ENCODE measurements at regions not wholly inside any gene's neighbourhood (a gene's known extent, or its start where the extent isn't known, plus 50 kb on each side); places are given as distances from the start of the nearest gene placed in this dataset.
"Not testable (repeated sequence)": the region's sequence is repeated elsewhere in the genome, so short reads cannot be mapped to it uniquely, and the experiment has no call there.

DNA sequence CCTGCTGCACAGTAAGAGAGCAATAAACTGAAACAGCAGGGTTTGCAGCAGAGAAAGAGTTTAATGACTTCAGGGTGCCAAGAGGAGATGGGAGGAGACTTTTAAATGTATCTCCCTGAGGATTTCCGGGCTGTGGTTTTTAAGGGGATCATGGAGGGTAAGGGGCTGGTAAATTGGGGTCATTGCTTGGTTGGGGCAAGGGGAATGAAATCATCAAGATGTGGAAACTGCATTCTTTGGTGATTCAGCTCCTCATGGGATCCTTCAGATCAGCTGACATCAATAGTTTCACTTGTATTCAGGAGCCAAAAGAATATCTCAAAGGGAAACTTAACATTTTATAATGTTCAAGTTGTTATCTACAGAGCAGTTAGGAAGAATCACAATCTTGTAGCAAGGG, 174.3 kb upstream of the ANXA10 start:
- DNase-seq (ENCODE audit: low read depth in 2 of 2), result no peak

DNA sequence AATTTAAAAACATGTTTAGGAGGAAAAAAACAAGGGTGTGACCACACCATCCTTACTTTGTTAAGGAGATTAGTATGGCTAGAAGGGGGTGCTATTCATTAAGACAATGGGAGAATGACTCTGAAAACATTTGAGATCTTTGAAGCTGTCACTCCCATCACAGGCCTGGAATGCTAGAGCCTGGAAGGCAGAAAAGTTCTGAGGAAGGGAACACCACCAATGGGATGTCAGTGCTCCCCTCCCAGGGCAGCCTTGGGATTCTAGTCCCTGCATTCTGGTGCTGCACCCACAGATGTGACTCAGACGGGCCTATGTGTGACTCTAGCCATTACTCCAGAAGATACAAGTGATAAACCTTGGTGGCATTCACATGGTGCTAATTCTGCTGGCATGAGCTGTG, 162.2 kb upstream of the ANXA10 start:
- no peak for DNase-seq (ENCODE audit: low read depth in 2 of 2)

DNA sequence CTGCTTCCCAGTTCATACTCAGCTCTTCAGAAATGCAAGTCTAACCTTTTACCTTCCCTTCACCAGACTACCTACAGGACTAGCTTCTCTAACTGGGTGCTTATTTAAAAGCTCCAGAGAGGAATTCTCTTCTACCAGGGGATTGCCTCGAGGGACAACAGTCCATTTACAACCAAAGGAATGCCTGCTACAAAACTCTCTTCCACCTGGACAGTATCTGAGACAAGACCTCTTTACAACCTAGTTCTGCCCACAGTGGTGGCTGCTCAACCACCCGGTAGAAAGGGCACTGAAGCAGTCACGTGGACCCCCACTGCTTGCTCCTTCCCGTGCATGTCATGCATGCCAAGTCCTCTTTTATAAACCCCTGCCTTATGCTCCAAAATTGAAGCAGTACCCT, 158.1 kb upstream of the ANXA10 start:
- no peak for DNase-seq (ENCODE audit: low read depth in 2 of 2)

DNA sequence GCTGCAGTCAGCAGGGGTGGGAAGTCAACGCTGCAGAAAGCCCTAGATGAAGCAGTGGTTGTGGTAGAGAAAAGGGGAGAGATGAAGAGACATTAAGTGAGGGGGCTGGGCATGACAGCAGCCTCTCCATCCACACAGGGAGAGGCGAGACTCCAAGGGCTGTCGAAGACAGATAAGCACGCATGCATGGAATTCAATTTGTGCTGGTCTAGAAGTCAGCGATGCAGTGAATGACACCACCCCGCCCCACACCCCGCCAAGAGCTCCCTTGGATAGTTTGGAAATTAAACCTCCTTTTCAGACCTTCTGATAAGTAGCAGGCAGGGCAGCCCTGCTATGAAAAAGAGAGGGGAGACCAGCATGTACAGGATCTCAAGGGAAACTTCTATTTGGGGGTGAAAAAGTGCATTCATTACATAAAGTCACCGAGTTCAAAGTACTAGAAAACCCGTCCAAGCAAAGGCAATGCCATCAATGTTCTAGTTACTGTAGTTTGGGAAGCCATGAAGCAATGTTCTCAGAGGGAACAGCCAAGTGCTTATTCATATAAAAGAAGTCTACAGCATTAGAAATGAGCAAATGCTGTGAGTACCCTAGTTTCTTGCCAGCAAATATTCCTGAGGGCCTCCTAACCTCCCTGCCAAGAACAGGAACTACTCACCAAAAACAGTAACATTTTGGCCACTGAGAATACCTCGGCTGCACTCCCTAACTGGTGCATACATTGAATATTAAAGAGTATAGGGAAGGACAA, 152.3 kb upstream of the ANXA10 start:
- DNase-seq (ENCODE audit: low read depth in 2 of 2), result no peak

DNA sequence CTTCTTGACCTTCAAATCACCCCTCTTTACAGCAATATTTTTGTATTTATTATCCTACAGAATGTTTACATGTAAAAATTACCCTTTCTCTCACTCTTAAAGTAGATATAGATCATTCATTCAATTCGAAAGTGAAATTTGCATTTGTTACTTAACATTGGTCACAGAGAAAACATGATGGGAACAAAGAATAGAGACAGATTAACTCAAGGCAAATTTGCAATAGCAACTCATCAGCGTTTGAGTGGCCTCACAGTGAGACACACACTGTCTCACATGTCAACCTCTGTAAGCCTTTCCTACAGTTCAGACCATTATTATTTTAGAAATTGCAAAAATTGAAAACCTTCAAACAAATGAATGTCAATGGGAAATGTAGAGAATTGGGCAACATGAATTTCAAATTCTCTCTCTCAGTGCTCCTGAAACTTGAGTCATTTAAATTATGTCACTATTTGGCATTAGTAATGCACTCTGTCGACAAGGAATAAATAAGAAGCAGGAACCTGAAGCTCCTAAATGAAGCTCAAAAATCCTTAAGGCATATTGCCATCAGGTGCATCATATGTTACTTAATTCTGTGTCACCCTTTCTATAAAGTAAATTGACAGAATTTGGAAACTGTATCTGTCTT, 148.3 kb upstream of the ANXA10 start:
- no peak for DNase-seq (ENCODE audit: low read depth in 2 of 2)

DNA sequence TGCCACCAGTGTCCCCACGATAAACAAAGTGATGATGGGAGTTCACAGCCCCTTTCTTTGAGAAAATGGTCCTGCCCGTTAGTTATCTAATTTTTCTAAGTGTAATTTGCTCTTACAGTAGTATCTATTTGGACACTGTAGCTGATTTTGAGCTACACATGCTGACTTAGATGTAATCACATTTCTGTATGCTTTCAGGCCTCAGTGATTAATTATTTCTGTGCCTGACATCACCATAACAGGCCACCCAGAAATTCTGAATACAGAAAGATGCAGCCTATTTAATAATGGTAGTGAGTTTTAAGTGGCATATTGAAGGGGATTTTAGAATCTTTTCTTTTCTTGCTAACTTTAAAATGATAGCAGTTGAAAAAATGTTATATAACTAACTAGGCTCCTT, 147.6 kb upstream of the ANXA10 start:
- DNase-seq (ENCODE audit: low read depth in 2 of 2), result no peak

DNA sequence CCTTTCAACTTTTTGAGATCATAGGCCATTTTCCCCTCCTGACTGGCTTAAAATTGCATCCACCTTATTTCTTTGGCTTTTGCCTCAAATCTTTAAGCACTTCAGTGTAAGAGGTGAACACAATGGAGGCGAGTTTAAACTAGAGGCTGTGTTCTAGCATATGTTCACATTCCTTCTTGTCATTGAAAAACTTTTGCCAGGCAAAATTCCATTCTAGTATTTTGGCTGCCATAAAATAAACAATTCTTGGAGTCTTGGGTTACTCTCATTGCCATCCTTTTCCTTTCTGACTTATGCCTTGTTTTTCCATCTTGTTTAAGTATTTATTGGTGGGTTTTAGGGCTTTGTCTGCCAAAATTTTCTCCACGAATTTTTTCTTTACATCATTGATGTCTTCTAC, 137.3 kb upstream of the ANXA10 start:
- no peak for DNase-seq (ENCODE audit: low read depth in 2 of 2)

DNA sequence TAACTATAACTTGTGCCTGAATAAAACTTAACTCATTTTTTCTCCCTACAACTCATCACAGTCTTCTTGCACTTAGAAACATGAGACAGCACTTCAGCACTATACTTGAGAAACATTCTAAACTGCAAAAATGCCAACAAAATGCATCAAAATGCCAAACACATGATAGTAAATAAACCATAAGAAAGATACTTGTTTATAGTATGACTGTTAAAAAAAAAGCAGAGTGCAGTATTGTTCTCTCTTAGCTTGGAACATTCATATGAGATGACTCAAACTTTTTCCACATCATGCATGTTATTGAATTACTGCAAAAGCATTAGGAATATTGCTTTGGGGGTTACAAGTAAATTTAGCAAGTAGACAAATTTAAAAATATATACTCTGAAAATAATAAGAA, 135.7 kb upstream of the ANXA10 start:
- no peak for DNase-seq (ENCODE audit: low read depth in 2 of 2)

DNA sequence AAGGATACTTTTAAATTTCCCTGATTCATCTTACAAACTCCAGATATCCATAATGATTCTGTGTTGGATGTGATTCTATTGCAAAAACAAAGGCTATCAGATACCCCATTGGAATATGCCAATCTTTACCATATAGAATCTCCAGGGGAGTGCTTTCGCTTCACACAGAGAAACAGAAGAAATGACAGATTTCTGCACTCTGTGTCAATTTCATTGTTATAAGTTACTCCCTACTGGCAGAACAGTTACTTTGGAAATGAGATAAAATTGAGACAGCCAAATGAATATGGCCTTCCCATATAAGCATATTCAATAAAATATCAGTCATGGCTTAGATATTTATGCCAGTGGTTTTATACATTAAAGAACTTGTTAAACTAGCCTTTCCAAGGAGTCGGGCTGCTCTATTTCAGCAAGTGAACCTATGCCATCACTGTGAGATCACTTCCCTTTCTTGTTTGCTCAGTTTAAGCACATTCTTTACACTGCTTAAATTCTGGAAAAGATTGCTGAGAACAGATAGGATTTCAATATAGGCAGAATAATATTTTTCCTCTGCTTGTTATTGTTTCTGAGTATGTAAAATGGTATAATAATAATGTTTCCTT, 127.5 kb upstream of the ANXA10 start:
- no peak for DNase-seq (ENCODE audit: low read depth in 2 of 2)

DNA sequence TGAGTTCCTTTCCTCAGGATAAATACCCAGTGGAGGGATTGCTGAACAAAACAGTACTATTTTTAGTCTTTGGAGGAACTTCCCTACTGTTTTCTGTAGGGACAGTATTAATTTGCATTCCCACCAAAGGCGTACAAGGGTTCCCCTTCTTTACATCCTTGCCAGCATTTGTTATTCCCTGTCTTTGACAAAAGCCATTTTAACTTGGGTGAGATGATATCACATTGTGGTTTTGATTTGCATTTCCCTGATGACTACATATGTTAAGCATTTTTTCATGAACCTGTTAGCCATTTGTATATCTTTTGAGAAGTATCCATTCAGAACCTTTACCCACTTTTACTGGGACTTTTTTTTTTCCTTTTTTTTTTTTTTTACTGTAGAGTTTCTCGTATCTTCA, 126.2 kb upstream of the ANXA10 start:
- no peak for DNase-seq (ENCODE audit: low read depth in 2 of 2)

DNA sequence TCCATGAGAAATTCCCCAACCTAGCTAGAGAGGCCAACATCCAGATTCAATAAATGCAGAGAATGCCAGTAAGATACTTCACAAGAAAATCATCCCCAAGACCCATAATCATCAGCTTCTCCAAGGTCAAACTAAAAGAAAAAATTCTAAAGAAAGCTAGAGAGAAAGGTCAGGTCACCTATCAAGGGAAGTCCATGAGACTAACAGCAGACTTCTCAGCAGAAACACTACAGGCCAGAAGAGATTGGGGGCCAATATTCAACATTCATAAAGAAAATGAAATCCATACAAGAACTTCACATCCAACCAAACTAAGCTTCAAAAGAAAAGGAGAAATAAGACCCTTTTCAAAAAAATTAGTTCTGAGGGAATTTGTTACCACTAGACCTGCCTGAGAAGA, 118.8 kb upstream of the ANXA10 start:
- no peak for DNase-seq (ENCODE audit: low read depth in 2 of 2)

DNA sequence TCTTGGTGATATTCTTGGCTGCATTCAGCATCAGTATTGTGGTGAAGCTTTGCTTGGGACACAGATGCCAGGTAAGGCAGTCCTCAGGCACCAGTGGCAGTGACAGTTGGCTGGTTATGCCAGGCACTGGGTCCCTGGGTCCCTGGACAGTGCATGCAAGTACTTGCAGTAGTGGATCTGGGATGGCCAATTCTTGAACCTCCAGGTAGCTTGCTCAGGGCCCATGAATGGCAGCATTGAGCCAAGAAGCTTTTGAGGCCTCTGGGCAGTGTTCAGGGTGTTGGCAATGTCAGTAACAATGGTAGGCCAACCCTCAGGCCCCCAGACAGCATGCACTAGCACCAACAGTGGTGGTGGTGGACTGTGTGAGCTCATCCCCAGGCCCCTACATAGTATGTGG, 106.8 kb upstream of the ANXA10 start:
- no peak for DNase-seq (ENCODE audit: low read depth in 2 of 2)

DNA sequence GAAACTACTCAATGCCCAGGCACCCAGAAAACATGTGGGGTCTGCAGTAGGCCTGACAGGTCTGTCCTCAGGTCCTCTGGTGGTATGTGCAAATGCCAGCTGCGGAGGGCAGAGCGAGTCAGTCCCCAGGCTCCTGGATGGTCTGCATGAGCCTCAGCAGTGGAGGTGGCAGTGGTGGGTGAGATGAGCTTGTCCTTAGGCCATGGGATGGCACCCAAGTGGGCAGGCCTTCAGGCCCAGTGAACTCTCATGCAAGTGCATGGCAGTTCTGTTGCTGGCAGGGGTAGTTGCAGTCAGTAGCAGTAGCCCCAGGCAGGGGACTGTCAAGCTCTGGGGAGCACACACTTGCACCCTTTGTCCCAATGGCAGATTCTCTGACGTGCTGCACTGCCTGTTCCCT, 106.3 kb upstream of the ANXA10 start:
- no peak for DNase-seq (ENCODE audit: low read depth in 2 of 2)

DNA sequence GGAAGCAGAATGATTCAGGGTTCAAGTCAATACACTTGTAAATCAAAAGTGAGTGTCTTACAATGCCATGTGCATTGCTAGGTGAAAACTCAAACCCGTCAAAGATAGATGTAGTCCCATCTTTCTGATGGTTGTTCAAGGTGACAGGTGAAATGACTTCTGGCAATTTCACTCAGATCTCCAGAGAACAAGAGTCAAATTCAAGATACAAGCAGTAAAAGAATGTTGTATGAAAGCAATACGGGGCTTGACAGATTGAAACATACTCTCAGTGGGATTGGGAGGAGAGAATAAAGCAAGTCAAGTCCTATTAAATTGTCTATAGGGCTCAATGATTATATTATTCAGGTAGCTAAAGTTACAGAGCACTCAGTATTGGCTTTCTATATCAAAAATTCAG, 105.1 kb upstream of the ANXA10 start:
- DNase-seq (ENCODE audit: low read depth in 2 of 2), result no peak

DNA sequence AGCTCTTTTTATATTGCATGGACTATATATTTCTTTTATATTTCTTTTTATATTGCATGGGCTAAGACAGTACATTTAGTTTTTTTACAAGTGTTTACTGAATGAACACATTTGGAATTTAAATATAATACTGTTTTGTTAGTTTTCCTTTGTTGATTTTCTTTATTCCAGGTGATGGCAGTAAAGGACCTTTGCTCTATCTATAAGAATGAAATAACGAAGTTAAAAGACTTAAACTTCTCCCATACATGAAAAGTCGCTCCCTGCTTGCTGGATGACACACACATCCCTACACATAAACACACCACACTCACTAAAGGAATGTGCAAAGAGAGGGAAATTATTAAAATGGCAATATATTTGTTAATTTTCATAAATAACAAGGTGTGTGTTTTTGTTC, 102.5 kb upstream of the ANXA10 start:
- no peak for DNase-seq (ENCODE audit: low read depth in 2 of 2)

DNA sequence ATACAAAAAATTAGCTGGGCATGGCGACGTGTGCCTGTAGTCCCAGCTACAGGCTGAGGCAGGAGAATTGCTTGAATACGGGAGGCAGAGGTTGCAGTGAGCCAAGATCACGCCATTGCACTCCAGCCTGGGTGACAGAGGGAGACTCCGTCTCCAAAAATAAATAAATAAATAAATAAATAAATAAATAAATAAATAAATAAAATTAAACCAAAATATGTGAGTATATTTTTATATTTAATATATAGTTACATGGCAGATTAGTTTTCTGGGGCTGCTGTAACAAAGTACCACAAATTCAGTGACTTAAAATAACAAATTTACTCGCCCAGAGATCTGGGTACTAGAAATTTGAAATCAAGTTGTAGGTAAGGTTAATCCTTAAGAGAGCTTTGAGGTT, 84.2 kb upstream of the ANXA10 start:
- not testable (repeated sequence) for DNase-seq (ENCODE audit: low read depth in 2 of 2)

DNA sequence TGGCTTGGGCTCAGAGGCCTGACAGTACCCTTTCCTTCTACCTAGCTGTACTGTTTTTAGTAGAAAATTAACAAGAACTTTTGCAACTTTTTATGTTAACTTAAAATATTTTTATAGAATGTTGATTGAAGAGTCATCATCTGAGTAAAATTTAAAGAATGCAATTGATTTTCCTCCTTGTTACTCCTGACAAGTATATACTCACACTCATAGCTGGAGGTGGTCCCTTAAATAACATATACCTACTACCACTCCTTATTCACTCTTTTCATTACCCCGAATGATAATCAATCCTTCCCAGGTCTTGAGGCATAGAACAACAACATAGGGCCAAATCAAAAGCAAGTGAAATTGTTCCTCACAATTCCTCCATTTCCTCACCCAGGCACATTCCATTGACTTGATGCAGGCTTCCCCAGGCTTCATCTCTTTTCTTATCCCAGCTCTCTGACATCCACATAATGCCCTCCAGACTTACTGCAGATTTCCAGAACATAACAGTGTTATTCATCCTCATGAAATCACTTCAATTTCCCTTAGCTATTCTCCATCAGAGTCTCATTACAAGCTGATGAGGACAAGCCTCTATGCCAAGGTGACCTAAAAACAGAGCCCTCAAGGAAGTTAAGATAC, 73.2 kb upstream of the ANXA10 start:
- no peak for DNase-seq (ENCODE audit: low read depth in 2 of 2)

DNA sequence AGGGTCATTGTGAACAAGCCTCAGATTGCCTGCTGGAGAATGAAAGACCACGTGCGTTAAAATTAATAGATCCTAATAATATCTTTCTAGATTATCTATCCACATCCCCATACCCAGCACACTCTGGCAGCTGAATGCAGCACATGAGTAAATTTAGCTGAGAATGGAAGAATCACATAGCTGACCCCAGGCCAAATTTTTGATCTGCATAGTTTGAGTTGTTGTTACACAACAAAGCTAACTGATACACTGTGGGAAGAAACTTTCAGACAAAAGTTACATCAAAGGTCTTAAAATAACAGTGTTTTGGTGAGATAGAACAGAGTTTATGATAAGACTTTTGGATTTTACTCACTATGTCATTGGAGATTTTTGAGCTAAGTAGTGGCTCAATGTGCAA, 72.4 kb upstream of the ANXA10 start:
- no peak for DNase-seq (ENCODE audit: low read depth in 2 of 2)

DNA sequence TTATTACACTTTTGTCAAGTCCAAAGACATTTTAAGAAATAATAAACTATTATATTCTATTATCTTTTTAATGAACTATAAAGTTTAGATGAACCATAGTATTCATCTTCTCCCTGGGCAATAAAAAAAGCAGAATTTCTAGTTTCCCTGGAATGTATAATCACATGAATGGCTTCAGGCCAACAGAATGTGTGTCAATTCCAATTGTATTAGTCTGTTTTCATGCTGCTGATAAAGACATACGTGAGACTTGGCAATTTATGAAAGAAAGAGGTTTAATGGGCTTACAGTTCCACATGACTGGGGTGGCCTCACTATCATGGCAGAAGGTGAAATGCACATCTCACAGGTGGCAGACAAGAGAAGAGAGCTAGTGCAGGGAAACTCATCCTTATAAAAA, 70.7 kb upstream of the ANXA10 start:
- no peak for DNase-seq (ENCODE audit: low read depth in 2 of 2)

DNA sequence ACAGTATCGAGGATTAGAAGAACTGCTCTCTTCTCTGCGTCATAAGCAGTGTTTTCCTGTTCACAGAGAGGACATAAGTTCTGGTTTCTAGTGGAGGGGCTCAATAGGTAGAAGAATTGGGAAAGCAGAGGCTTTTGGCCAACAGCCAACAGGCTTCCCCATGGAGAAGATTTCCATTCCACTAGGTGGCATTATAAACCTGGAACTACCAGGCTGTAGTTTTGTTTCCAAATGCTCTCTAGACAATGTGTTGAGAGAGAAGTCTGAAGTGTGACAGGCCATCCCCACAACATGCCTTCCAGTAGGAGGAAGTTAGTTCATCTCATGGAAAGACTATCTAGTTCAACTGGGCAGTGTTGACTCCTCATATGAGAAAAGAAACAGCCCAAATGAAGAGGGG, 63.8 kb upstream of the ANXA10 start:
- peak in 1 of 2 donors; percentile 18 for DNase-seq (ENCODE audit: low read depth in 2 of 2)

DNA sequence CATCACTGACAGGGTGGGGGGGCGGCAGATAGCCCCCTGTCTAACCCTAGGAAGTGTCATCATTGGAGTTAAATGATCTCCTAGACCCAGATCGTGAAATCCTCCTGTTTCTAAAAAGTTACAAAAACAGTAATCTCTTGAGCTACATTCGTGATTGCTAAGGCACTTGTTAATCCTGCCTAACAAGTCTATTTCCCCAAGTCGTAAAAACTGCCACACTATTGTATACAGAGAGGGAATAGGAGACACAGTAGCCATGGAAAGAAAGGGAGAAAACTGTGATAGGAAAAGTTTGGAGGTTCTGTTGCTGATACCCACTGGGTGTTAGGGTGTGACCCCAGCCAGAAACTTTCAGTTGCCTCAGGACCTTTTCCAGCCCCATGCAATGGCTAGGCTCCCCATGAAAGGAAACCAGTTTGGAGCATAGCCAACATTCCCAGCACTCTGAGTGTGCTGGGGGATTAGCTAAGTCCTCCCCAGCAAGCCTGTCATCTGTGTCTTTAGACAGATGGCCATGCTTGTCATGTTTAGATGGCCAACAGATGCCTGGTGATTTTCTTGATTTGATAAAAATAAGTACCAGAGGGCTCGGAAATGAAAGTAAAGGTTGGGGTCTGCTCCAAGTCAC, 63.3 kb upstream of the ANXA10 start:
- no peak for DNase-seq (ENCODE audit: low read depth in 2 of 2)

DNA sequence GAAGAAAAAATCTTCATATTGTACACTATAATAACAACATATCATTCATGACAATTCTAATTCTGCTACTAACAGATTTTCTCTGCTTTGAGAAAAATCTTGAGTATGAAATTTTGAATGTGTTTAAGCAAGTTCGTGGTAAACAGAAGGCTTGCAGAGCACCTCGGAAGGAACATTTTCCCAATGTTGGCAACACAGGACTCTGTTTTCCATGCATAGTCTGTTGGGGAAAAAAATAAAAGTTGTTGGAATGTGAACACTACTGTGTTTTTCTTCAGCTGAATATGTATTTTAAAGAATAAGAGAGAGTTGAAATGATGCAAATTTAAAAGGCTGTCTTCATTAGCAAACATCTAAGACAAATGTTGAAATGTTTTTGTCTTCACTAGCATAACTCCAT, 54.7 kb upstream of the ANXA10 start:
- DNase-seq (ENCODE audit: low read depth in 2 of 2), result no peak
